Endothelial cell of umbilical vein (primary cell): ENCODE measurements at regions not wholly inside any gene's neighbourhood (a gene's known extent, or its start where the extent isn't known, plus 50 kb on each side); places are given as distances from the start of the nearest gene placed in this dataset.

ENCODE experiments used
- BruUV-seq: library from RNA; stranded (reverse); fragments of 400-500 nt; replicated peaks from 2 replicates; lab custom pipeline; 2021; lab: Mats Ljungman, UMichigan
- CTCF ChIA-PET: fragments of 300-600, 350-600 bp; sonication (Branson Sonifier 250); formaldehyde crosslinking; loops from one replicate; lab custom pipeline; 2021; ENCODE audit warnings: antibody characterized with exemption, inconsistent platforms; lab: Charles Lee
- POLR2A ChIA-PET: fragments of 300-600, 350-600 bp; sonication (Branson Sonifier 250); formaldehyde crosslinking; loops from one replicate; lab custom pipeline; 2021; ENCODE audit warnings: antibody characterized with exemption, inconsistent platforms; lab: Charles Lee
- DNase-seq: peaks from one replicate; pipeline ENCODE4 v3.0.0-alpha.2; 2011; ENCODE audit warnings: low read depth, low spot score
- FAIRE-seq: peaks from 2 replicates; lab custom pipeline; 2011; peaks lifted over from hg19 to GRCh38; lab: Jason Lieb, UNC
- H2AFZ ChIP-seq: 2 replicates; pipeline ENCODE4 v1.6.0; 2012; ENCODE audit warnings: low read depth, low read length, control low read depth, inconsistent platforms
- H3K27ac ChIP-seq: 2 replicates; pipeline ENCODE4 v1.5.1; 2011; ENCODE audit warnings: low read depth, mild to moderate bottlenecking, control low read depth, low read length, moderate library complexity; ENCODE audit not compliant: insufficient read depth
- H3K27me3 ChIP-seq, 2 experiments: 2 replicates each; pipeline versions ENCODE4 v1.6.0 to v1.6.1; 2011; ENCODE audit warnings: low read length in 2 of 2, mixed read lengths in 1 of 2; ENCODE audit not compliant: control insufficient read depth in 2 of 2, insufficient read depth in 2 of 2
- H3K36me3 ChIP-seq, 2 experiments: 2 replicates in 1 of 2; 3 replicates in 1 of 2; pipeline ENCODE4 v1.5.1; 2011; ENCODE audit warnings: low read length in 2 of 2, mild to moderate bottlenecking in 1 of 2, moderate library complexity in 1 of 2; ENCODE audit not compliant: control insufficient read depth in 2 of 2, insufficient read depth in 2 of 2; ENCODE audit errors: extremely low read depth in 1 of 2
- H3K4me1 ChIP-seq: 3 replicates; pipeline ENCODE4 v1.5.1; 2011; ENCODE audit warnings: mild to moderate bottlenecking, low read length; ENCODE audit not compliant: control insufficient read depth, insufficient read depth; ENCODE audit errors: extremely low read depth
- H3K4me2 ChIP-seq: 2 replicates; pipeline ENCODE4 v1.6.1; 2011; ENCODE audit warnings: low read length, control low read depth, mixed read lengths; ENCODE audit not compliant: insufficient read depth
- H3K4me3 ChIP-seq, 3 experiments: fragments of 200-600 bp in 1 of 3; sonication (generic), shearing (Covaris generic) in 1 of 3; replicated peaks in 1 of 3; 2 replicates each; pipeline ENCODE4 v1.5.1; 2011 to 2016; ENCODE audit warnings: control low read depth in 3 of 3, low read length in 3 of 3, mild to moderate bottlenecking in 2 of 3, inconsistent platforms in 1 of 3, low read depth in 1 of 3, moderate library complexity in 1 of 3; ENCODE audit not compliant: insufficient read depth in 1 of 3
- H3K79me2 ChIP-seq: 2 replicates; pipeline ENCODE4 v1.6.0; 2012; ENCODE audit warnings: low read length, inconsistent platforms; ENCODE audit not compliant: control insufficient read depth, insufficient read depth
- H3K9ac ChIP-seq: replicated peaks from 2 replicates; pipeline ENCODE3; 2011; ENCODE audit warnings: low read length, control low read depth; ENCODE audit not compliant: insufficient read depth; ENCODE audit errors: extremely low read depth
- H3K9me1 ChIP-seq: replicated peaks from 3 replicates; pipeline ENCODE4 v1.6.0; 2011; ENCODE audit warnings: mild to moderate bottlenecking, low read length; ENCODE audit not compliant: control insufficient read depth, insufficient read depth; ENCODE audit errors: extremely low read depth
- H3K9me3 ChIP-seq: replicated peaks from 2 replicates; pipeline ENCODE4 v1.5.1; 2012; ENCODE audit warnings: low read length, inconsistent platforms; ENCODE audit not compliant: control insufficient read depth, insufficient read depth
- H4K20me1 ChIP-seq: replicated peaks from 2 replicates; pipeline ENCODE3; 2011; ENCODE audit warnings: mild to moderate bottlenecking, low read length; ENCODE audit not compliant: control insufficient read depth, insufficient read depth; ENCODE audit errors: extremely low read depth
- EZH2 ChIP-seq: IDR thresholded peaks from 2 replicates; pipeline ENCODE4 v1.6.1; 2012; ENCODE audit warnings: borderline replicate concordance, low read depth, mild to moderate bottlenecking, moderate library complexity, low read length, inconsistent platforms; ENCODE audit not compliant: severe bottlenecking
- JUN ChIP-seq: IDR thresholded peaks from 2 replicates; pipeline ENCODE4 v1.6.1; 2011; ENCODE audit warnings: borderline replicate concordance, low read depth; ENCODE audit not compliant: insufficient read length, insufficient read depth
- POLR2AphosphoS5 ChIP-seq: IDR thresholded peaks from 2 replicates; pipeline ENCODE4 v1.6.1; 2012; ENCODE audit warnings: low read depth, mild to moderate bottlenecking, control low read depth, low read length, moderate library complexity; ENCODE audit not compliant: insufficient read depth
- dilution Hi-C: fragments of 300-500 bp; cut with MboI; formaldehyde crosslinking; loops from one replicate; pipeline ENCODE4 v1.15.0; 2019; ENCODE audit warnings: low sequenced_read_pairs; ENCODE audit not compliant: extremely low pct_ligation_motif_present
- intact Hi-C: fragments of 100-400 bp; cut with micrococcal nuclease; formaldehyde crosslinking; loops from one replicate; pipeline ENCODE4 v1.10.0; 2022
- TF ChIP-seq, protein P1 (sequence below), 2 donors: IDR thresholded peaks; 1 replicate in 1 of 2; 2 replicates in 1 of 2; pipeline ENCODE4 v1.5.1; 2011; ENCODE audit warnings: low read length in 2 of 2, mild to moderate bottlenecking in 2 of 2, moderate library complexity in 2 of 2, control low read depth in 1 of 2, inconsistent platforms in 1 of 2, low read depth in 1 of 2; ENCODE audit not compliant: insufficient read depth in 1 of 2; ENCODE audit errors: extremely low read depth in 1 of 2
- TF ChIP-seq, protein P2 (sequence below): IDR thresholded peaks from 2 replicates; pipeline ENCODE4 v1.6.1; 2011; ENCODE audit not compliant: insufficient read depth, insufficient read length

DNA sequence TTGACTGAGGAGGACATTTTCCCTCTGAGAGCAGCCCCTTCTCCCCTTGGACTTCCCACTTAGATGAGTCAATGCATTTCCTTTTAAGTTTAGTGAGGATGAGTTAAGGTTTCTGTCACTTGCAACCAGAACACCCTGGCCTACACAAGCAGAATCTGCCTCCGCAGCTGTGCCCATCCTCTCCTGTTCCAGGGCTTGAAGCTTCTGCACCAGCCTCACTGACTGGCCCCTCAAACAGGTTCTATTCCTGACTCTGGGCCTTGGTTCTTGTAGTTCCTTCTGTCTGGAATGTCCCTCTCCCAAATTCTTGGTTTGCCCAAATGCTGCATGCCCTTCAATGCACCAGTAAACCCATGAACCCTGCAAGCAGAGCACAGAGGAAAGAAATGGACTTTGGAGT, 394.4 kb downstream of the PTPRU start:
- H3K4me2 ChIP-seq: no peak overlapping the region

DNA sequence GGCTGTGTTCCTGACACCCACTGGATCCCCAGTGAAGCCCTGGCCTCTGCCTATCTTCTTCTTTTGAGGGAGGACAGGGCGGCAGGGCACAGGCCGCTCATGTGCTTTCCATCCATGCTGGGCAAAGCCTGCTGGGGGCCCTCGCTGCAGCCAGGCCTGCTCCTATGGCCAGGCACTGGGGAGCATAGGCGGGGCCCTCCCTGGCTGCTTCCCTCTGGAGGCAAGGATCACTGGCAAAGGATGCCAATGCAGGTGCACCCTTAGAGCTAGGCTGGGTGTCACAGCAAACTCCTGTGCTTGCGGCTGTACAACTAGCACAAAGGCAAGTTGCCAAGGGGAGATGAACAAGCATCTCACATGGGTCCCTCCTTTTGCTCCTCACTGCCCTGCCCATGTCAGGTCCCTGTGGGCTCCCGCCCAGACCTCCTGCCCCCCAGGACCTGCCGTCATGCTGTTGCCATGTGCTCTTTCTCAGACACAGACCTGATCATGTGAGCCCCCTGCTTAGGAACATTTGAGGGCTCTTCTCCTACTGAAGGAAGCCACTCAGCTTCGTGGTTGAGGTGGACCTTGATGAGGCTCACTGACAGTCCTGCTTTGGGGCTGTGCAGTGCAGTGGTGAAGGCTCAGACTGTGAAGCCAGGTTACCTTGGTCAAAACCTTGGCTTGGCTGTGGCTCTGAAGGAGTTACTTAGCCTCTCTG, 393.6 kb downstream of the PTPRU start:
- no peak for FAIRE-seq
- Histone ChIP-seq H3K4me3 (no peak overlapping the region), H3K9me1 (no peaks in the 10 kb centered on the region), H4K20me1 (no peaks in the 10 kb centered on the region), H3K36me3 (no peaks in the 10 kb centered on the region), H3K27ac (no peak overlapping the region), H3K4me1 (no peaks in the 10 kb centered on the region), H2AFZ (no peak overlapping the region), H3K9ac (no peak overlapping the region), H3K9me3 (no peaks in the 10 kb centered on the region), H3K27me3 (no peaks in the 10 kb centered on the region), H3K4me2 (no peak overlapping the region), H3K79me2 (no peaks in the 10 kb centered on the region)
- dilution Hi-C loops: no loop called here
- no peak for TF ChIP-seq JUN
- TF ChIP-seq, protein P1, sequence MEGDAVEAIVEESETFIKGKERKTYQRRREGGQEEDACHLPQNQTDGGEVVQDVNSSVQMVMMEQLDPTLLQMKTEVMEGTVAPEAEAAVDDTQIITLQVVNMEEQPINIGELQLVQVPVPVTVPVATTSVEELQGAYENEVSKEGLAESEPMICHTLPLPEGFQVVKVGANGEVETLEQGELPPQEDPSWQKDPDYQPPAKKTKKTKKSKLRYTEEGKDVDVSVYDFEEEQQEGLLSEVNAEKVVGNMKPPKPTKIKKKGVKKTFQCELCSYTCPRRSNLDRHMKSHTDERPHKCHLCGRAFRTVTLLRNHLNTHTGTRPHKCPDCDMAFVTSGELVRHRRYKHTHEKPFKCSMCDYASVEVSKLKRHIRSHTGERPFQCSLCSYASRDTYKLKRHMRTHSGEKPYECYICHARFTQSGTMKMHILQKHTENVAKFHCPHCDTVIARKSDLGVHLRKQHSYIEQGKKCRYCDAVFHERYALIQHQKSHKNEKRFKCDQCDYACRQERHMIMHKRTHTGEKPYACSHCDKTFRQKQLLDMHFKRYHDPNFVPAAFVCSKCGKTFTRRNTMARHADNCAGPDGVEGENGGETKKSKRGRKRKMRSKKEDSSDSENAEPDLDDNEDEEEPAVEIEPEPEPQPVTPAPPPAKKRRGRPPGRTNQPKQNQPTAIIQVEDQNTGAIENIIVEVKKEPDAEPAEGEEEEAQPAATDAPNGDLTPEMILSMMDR (IDR thresholded peaks at IDR 0.05; ENCODE audit: extremely low read depth in 1 of 2, insufficient read depth in 1 of 2, low read depth in 1 of 2, low read length in 2 of 2): no peak
- no peak for TF ChIP-seq EZH2
- TF ChIP-seq, protein P2, sequence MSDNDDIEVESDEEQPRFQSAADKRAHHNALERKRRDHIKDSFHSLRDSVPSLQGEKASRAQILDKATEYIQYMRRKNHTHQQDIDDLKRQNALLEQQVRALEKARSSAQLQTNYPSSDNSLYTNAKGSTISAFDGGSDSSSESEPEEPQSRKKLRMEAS: no peak
- DNase-seq: no peak
- no TSS peak for BruUV-seq
- CTCF ChIA-PET: no interaction called here
- POLR2A ChIA-PET: no interaction called here
- intact Hi-C loops: no loop called here

More for the DNA sequence above, 394.4 kb downstream of the PTPRU start:
- no peak overlapping the region for H3K27ac ChIP-seq
- no peaks in the 10 kb centered on the region for H3K27me3 ChIP-seq
- H4K20me1 ChIP-seq: no peaks in the 10 kb centered on the region
- H3K9ac ChIP-seq: no peak overlapping the region
- no peaks in the 10 kb centered on the region for H3K9me3 ChIP-seq
- DNase-seq (no peak), FAIRE-seq (no peak)
- no peak for TF ChIP-seq POLR2AphosphoS5
- H3K4me1 ChIP-seq: no peaks in the 10 kb centered on the region
- no peak overlapping the region for H2AFZ ChIP-seq
- no TSS peak for BruUV-seq
- ChIA-PET CTCF (no interaction called here), POLR2A (no interaction called here)
- no peaks in the 10 kb centered on the region for H3K36me3 ChIP-seq
- no peaks in the 10 kb centered on the region for H3K9me1 ChIP-seq
- dilution Hi-C loops (no loop called here), intact Hi-C loops (no loop called here)
- no peak overlapping the region for H3K4me3 ChIP-seq
- no peaks in the 10 kb centered on the region for H3K79me2 ChIP-seq
